BLaER1 treated with 17β-estradiol and CSF1 and Interleukin-3, amounts not matched to agents 10 nM and 100 nM (cell line): ENCODE measurements at regions not wholly inside any gene's neighbourhood (a gene's known extent, or its start where the extent isn't known, plus 50 kb on each side); places are given as distances from the start of the nearest gene placed in this dataset.
A peak's percentile ranks its signal among the peaks of the same experiment; 100 is the strongest.

Experiments used
- H3K27ac ChIP-seq, 11 experiments: shearing (Covaris generic); formaldehyde crosslinking; 2 replicates each; pipeline ENCODE4 v1.8.1; 2022
- H3K27me3 ChIP-seq, 11 experiments: shearing (Covaris generic); formaldehyde crosslinking; 2 replicates each; pipeline ENCODE4 v1.8.1; 2022
- H3K36me3 ChIP-seq, 11 experiments: shearing (Covaris generic); formaldehyde crosslinking; 2 replicates each; pipeline ENCODE4 v1.8.1; 2022
- H3K4me1 ChIP-seq, 10 experiments: shearing (Covaris generic); formaldehyde crosslinking; 2 replicates each; pipeline ENCODE4 v1.8.1; 2022
- H3K4me2 ChIP-seq, 11 experiments: shearing (Covaris generic); formaldehyde crosslinking; 2 replicates each; pipeline ENCODE4 v1.8.1; 2022
- H3K4me3 ChIP-seq, 10 experiments: shearing (Covaris generic); formaldehyde crosslinking; 2 replicates each; pipeline ENCODE4 v1.8.1; 2022
- H3K9ac ChIP-seq, 11 experiments: shearing (Covaris generic); formaldehyde crosslinking; 2 replicates each; pipeline ENCODE4 v1.8.1; 2022
- H3K9me3 ChIP-seq, 11 experiments: shearing (Covaris generic); formaldehyde crosslinking; replicated peaks in 1 of 11; 2 replicates each; pipeline ENCODE4 v1.8.1; 2022
- H4K20me1 ChIP-seq, 11 experiments: shearing (Covaris generic); formaldehyde crosslinking; 2 replicates each; pipeline ENCODE4 v1.8.1; 2022
- Cebpa-rat ChIP-seq, 11 experiments: shearing (Covaris generic); IDR thresholded peaks; 2 replicates each; pipeline ENCODE4 v1.8.1; 2022

DNA sequence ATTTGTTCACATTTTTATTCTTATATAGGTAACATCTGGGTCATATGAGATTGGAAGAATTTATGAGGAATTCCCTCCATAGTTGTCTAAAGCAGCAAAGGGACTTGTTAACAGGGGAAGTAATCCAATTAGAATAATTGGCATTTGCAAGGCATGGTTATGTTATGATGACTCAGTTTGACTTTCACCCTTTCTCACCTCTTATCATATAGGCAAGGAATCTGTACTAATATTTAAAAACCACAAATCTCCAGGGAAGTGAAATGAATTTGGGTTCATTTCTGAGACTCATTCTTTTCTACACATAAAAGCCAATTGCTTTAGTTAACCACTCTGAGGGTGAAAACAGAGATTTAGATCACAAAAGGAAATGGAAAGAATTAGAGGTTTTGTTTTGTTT lies 281.5 kb upstream of the DKK2 start:
- no peak for TF ChIP-seq Cebpa-rat (IDR thresholded peaks at IDR 0.05)
- H3K4me1 ChIP-seq = peaks cover 11 to 29% (median 21%) of the 10 kb centered on the region in 10 experiments; a peak in 19 of 20 replicates
- H3K27ac ChIP-seq = no peak overlapping the region
- peak overlapping the region in 5 of 11 experiments; percentile 5 to 75 (median 27); a peak in 7 of 22 replicates for H3K4me2 ChIP-seq
- peaks cover 0 to 5% (median 0%) of the 10 kb centered on the region in 11 experiments; a peak in 1 of 22 replicates for H3K9me3 ChIP-seq
- H3K4me3 ChIP-seq = no peak overlapping the region
- no peaks in the 10 kb centered on the region for H3K27me3 ChIP-seq
- H3K9ac ChIP-seq = no peak overlapping the region
- no peaks in the 10 kb centered on the region for H3K36me3 ChIP-seq
- no peaks in the 10 kb centered on the region for H4K20me1 ChIP-seq

DNA sequence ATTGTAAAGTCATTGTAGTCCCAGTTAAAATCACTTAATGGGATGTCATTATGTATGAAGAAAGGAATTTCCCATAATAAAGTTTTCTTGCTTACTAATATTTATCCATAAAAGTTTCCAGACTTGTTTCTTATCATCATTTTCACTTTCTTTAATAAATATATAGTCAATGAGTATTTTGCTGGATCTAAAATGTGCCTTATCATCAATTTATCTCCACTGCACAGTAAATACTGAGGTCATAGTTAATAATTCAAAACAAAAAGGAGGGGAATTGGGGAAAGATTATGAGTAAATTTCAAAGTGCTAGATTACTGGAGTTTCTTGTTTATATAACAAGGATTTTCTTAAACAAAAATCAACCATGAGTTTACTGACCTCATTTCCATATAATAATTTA lies 279.5 kb upstream of the DKK2 start:
- no peaks in the 10 kb centered on the region for H3K27me3 ChIP-seq
- no peaks in the 10 kb centered on the region for H3K9me3 ChIP-seq
- no peak overlapping the region for H3K4me3 ChIP-seq
- H3K4me1 ChIP-seq = peaks cover 11 to 29% (median 21%) of the 10 kb centered on the region in 10 experiments; a peak in 19 of 20 replicates
- H3K27ac ChIP-seq = no peak overlapping the region
- H3K9ac ChIP-seq = no peak overlapping the region
- TF ChIP-seq Cebpa-rat (IDR thresholded peaks at IDR 0.05) = no peak
- H3K4me2 ChIP-seq = no peak overlapping the region
- H3K36me3 ChIP-seq = no peaks in the 10 kb centered on the region
- no peaks in the 10 kb centered on the region for H4K20me1 ChIP-seq

DNA sequence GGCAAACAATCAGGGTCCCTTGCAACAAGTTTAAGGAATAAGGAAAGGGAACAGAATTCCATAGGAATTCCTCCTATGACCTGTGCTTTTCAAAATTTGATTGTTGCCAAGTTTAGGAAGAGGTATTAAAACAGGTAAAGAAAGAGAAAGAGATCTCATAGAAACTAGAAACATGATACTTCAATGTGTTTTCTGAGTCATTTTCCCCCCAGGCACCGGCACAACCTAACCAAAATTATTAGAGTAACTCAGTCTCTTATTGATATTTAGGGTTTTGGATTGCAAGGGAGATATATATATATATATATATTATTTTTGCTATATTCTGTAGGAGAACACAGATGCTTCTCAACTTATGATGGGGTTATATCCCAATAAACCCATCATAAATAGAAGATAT lies 278.0 kb upstream of the DKK2 start:
- no peaks in the 10 kb centered on the region for H4K20me1 ChIP-seq
- no peaks in the 10 kb centered on the region for H3K9me3 ChIP-seq
- peaks cover 3 to 17% (median 13%) of the 10 kb centered on the region in 10 experiments; a peak in 19 of 20 replicates for H3K4me1 ChIP-seq
- H3K27me3 ChIP-seq = no peaks in the 10 kb centered on the region
- no peaks in the 10 kb centered on the region for H3K36me3 ChIP-seq
- H3K27ac ChIP-seq = no peak overlapping the region
- H3K4me2 ChIP-seq = no peak overlapping the region
- TF ChIP-seq Cebpa-rat (IDR thresholded peaks at IDR 0.05) = no peak
- H3K9ac ChIP-seq = no peak overlapping the region
- no peak overlapping the region for H3K4me3 ChIP-seq

DNA sequence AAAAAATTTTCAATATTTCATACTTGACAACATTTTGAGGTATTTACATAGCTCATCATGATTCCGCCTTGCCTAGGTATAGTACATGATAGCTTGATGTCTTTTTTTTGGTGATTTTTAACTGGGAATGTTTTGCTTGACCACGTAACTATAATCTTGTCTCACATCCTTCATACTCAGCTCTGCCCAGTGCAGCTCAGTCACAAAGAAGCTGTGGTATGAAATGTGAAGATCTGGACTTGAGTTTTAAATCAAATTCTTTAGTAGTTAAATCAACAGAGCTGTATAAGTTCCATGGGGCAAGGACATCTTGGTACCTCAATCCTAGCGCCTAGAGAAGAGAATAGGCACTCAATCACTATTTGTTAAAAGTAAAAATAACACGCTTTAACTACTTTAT lies 276.3 kb upstream of the DKK2 start:
- H3K27ac ChIP-seq = no peak overlapping the region
- H3K27me3 ChIP-seq = no peaks in the 10 kb centered on the region
- no peak for TF ChIP-seq Cebpa-rat (IDR thresholded peaks at IDR 0.05)
- H3K4me2 ChIP-seq = no peak overlapping the region
- H4K20me1 ChIP-seq = no peaks in the 10 kb centered on the region
- H3K9me3 ChIP-seq = no peaks in the 10 kb centered on the region
- H3K4me3 ChIP-seq = no peak overlapping the region
- H3K9ac ChIP-seq = no peak overlapping the region
- H3K4me1 ChIP-seq = no peaks in the 10 kb centered on the region
- H3K36me3 ChIP-seq = no peaks in the 10 kb centered on the region

DNA sequence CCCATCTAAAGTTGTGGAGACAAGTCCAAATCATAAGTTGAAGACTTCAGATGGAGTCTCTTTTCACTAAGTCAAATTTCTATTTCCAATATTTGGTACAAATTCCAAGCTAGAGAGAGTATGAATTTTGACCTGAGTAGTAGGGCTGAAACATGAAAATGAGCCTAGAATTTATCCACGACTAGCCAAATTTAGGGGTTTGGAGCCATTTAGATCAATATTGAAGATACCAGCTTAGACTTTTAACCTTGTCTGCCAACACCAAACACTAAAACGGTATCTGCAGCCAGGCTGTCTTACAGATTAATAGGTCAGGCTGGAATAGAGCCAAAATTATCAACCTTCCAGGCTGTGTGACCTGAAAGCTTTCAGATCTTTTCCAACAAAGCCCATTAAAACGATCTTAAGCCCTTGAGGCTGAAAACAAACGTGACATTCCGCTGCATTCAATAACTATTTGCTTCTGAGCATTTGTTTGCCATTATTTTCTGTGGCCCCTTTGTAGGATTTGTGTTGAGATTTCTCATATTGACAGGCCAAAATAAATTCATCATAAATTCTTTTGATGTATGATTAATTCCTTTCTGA lies 268.7 kb upstream of the DKK2 start:
- Histone ChIP-seq H3K4me3 (no peak overlapping the region), H3K27me3 (no peaks in the 10 kb centered on the region), H4K20me1 (no peaks in the 10 kb centered on the region), H3K27ac (no peak overlapping the region), H3K4me2 (no peak overlapping the region), H3K9me3 (no peaks in the 10 kb centered on the region), H3K36me3 (no peaks in the 10 kb centered on the region), H3K9ac (no peak overlapping the region), H3K4me1 (no peaks in the 10 kb centered on the region)
- no peak for TF ChIP-seq Cebpa-rat (IDR thresholded peaks at IDR 0.05)

DNA sequence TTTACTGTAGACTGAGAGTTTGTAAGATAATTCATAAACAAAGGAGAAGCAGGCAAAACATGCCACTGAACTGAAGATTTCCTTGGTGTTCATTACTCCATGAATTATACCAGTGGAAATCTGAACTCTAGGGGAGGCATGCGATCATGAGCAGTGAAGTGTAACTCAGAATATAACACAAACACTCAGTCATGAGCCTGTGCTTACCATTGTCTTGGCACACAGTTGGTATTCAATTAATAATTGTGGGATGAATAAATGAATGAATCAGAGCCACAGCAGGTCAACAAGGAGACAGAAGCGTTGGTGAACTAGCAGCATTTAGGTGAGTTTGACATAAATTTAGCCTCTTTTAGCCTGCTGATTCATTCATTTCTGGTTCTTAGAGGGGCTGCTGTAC lies 263.5 kb upstream of the DKK2 start:
- no peaks in the 10 kb centered on the region for H3K4me1 ChIP-seq
- H3K4me2 ChIP-seq = no peak overlapping the region
- H3K27me3 ChIP-seq = no peaks in the 10 kb centered on the region
- H4K20me1 ChIP-seq = no peaks in the 10 kb centered on the region
- no peak overlapping the region for H3K4me3 ChIP-seq
- H3K27ac ChIP-seq = no peak overlapping the region
- TF ChIP-seq Cebpa-rat (IDR thresholded peaks at IDR 0.05) = no peak
- H3K9ac ChIP-seq = no peak overlapping the region
- H3K9me3 ChIP-seq = no peaks in the 10 kb centered on the region; a peak in 1 of 22 replicates
- H3K36me3 ChIP-seq = no peaks in the 10 kb centered on the region

- H3K4me2 ChIP-seq = no peak overlapping the region
- no peaks in the 10 kb centered on the region for H3K4me1 ChIP-seq
- H3K4me3 ChIP-seq = no peak overlapping the region
- TF ChIP-seq Cebpa-rat (IDR thresholded peaks at IDR 0.05) = no peak
- H3K9ac ChIP-seq = no peak overlapping the region
- H3K27ac ChIP-seq = no peak overlapping the region
- H3K36me3 ChIP-seq = no peaks in the 10 kb centered on the region
- H3K27me3 ChIP-seq = no peaks in the 10 kb centered on the region
- H3K9me3 ChIP-seq = peaks cover 0 to 5% (median 0%) of the 10 kb centered on the region in 11 experiments; a peak in 1 of 22 replicates
- H4K20me1 ChIP-seq = no peaks in the 10 kb centered on the region
Observed at GRCh38 chr4:107292979-107293378, 256.9 kb upstream of the DKK2 start.

- Histone ChIP-seq H3K4me2 (no peak overlapping the region), H3K9me3 (no peaks in the 10 kb centered on the region), H3K27ac (no peak overlapping the region), H3K9ac (no peak overlapping the region), H3K27me3 (no peaks in the 10 kb centered on the region), H3K4me3 (no peak overlapping the region), H4K20me1 (no peaks in the 10 kb centered on the region), H3K4me1 (no peaks in the 10 kb centered on the region), H3K36me3 (no peaks in the 10 kb centered on the region)
- no peak for TF ChIP-seq Cebpa-rat (IDR thresholded peaks at IDR 0.05)
Observed at GRCh38 chr4:107283587-107284559, 247.8 kb upstream of the DKK2 start.

DNA sequence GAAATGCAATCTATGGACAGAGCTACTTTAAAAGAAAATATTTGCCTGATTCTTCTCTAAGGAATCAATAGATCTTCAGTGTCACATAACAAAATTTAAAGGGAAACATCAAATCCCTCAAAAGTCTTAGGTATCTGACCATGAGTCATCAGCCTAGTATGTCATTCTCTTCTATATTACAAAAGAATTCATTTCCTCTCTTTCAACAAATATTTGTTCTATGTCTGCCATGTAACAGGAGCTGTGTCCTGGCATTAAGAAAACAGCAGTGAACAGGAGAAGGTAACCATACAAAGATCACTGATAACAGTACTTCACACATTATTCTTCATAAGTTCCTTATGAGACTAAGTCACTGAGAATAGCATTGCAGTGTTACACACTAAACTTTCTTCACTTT lies 243.6 kb upstream of the DKK2 start:
- TF ChIP-seq Cebpa-rat (IDR thresholded peaks at IDR 0.05) = no peak
- Histone ChIP-seq H3K4me2 (no peak overlapping the region), H3K4me3 (no peak overlapping the region), H4K20me1 (no peaks in the 10 kb centered on the region), H3K27me3 (no peaks in the 10 kb centered on the region), H3K27ac (no peak overlapping the region), H3K9me3 (no peaks in the 10 kb centered on the region), H3K36me3 (no peaks in the 10 kb centered on the region), H3K9ac (no peak overlapping the region), H3K4me1 (no peaks in the 10 kb centered on the region)
